ENCODE measurements at regions not wholly inside any gene's neighbourhood (a gene's known extent, or its start where the extent isn't known, plus 50 kb on each side); places are given as distances from the start of the nearest gene placed in this dataset.

DNA sequence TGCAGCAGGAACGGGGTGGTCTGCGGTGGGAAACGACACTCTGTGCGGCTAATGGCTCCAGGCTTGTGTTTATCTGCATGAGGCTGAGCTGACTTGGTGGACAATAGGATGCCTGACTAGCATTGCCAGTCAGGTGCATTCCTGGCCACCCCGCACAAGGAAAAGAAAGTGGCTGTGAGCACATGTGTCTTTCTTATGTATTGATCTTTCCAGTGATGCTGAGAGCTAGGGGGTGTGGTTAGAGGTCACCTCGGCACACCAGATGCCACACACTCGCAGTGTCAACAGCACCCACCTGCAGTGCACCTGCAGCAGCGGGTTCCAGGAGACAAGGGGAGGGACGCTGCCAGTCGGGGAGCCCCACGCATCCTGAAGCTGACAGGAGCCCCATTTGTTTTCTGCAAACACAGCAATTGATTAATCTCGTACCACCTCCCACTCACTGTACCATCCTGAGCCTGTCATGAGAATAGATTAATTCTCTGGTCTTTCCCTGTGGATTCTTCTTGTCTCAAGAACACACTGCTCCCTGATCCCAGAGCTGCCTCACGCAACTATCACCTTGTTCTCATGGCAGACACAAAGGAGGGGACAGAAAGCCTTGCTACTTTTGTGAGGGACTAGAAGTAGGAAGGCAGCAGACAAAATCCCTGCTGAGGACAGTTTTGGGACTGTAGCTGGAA is 251.7 kb upstream of the WWC1 start:
- no peak overlapping the region for H3K4me3 ChIP-seq (ENCODE audit: low read depth, low read length)

- no peak overlapping the region for H3K4me3 ChIP-seq (ENCODE audit: low read depth, low read length)
Measured at GRCh38 chr5:168041583-168041982, 249.9 kb upstream of the WWC1 start.

DNA sequence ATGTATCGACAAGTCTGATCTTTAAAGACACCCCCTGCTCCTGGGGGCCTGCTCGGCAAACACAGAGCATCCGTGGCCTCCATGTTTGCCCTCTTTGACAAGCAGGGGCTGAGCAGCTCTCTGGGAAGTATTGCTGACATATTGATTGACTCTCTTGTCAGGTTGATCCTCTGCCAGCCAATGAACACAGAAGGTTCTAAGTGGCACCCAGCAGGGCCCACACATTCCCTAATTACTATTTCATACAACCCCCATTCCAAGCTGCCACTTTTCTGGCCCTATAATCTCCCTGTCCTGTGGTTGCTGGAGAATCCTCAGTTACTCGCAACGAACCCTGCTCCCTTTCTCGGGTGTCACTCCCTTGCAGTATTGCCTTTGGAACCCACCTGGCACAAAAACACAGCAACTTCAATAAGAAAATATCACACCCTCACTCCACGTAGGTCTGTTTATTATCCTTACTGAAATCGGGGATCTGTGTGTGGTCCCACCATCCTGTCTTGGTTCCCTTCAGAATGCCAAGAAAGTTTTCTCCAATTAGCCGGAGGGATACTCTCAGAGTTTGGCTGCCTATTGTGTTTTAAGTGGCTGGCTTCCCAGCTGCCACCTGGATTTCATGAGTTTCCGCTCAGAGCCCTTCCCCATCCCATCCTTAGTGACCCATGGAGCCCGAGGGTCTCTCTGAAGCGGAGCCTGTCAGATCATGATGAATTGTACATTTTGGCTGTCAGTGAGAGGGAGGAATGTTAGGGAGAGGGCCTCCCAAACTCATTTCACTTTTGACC is 249.0 kb upstream of the WWC1 start:
- H3K4me3 ChIP-seq (ENCODE audit: low read depth, low read length) = no peak overlapping the region

DNA sequence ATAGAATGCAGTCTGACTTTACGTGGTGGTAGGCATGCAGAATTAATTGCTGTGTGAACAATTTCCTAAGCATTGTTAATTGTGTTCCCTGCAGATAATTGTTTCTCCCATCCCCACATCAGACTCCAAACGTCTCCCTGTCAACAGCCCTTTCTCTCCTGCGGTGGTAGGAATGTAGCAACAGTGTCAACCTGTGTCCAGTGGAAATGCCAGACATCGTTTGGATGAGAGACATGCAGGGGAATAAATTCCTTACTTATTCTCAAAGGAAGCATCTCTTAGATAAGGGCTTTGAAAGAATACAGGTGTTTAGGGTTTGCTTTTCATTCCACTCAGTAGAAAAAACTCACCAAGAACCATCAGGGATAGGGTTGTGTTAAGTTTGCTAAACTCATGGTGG is 245.3 kb upstream of the WWC1 start:
- H3K4me3 ChIP-seq (ENCODE audit: low read depth, low read length) = no peak overlapping the region

DNA sequence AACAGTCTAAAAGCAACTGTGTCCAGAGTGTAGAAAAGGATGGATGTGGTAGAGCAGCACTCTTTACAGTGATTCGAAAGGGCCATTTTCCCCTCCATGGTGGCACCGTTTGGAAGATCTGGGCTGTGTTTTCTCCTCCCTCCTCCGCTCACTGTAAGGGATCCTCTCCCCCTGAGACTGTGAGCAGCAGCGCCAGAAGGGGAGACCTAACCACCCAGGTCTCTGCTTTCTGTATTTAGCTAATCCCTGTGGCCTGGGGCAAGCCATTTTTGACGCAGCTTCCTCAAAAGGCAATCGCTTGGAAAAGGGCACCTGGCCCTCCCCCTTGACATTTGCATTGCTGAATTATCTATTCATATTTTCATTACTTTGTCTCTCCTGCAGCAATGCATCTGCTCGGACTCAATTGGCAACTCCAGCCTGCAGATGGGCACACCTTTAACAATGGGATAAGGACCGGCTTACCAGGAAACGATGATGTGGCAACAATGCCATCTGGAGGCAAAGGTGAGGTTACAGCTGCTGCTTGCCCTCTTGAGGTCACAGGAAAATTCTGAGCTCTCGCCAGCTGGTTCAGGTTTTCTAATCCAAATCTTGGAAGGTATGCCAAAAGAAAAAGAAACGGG is 244.3 kb upstream of the WWC1 start:
- H3K4me3 ChIP-seq (ENCODE audit: low read depth, low read length) = no peak overlapping the region

DNA sequence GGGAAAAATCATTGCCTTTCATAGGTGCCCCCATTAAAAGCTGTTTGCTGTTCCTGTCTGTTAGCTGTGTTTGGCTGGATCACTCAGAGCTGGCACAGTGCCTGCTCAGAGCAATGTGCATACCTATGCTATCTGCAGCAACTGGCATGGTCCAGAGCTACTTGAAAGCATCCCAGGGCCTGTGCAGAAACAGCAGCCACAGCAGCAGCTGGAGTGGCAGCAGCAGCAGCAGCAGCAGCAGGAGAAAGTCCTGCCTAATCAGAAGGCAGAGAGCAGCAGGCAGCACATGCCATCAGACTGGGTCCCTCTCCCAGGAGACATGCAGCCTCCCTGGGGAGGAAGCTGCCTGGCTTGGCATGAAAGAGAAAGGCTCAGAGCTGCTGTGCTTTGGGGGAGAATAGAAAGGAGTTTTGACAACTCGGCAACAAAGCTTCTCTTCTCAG is 243.8 kb upstream of the WWC1 start:
- H3K4me3 ChIP-seq (ENCODE audit: low read depth, low read length) = no peak overlapping the region

GRCh38 chr5:168048486-168048885 is 243.0 kb upstream of the WWC1 start:
- H3K4me3 ChIP-seq (ENCODE audit: low read depth, low read length) = no peak overlapping the region

DNA sequence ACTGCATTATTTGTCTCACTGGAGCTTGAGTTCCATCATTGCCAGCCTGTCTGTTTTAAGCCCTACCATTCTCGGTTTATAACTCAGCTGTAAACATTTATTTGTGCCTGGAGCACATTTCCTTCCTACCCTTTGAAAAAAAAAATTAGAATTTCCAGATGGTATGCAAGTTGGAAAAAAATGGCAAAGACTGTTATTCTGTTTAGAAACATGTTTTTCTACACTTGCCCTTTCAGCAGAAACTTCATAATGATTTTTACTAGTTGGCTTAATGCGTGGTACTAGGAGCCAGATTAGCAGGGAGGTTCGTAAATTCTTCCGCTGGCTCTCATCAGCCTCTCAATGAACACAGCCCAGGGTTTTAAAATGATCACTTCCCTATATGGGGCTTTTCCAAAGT is 238.8 kb upstream of the WWC1 start:
- H3K4me3 ChIP-seq (ENCODE audit: low read depth, low read length) = no peak overlapping the region

DNA sequence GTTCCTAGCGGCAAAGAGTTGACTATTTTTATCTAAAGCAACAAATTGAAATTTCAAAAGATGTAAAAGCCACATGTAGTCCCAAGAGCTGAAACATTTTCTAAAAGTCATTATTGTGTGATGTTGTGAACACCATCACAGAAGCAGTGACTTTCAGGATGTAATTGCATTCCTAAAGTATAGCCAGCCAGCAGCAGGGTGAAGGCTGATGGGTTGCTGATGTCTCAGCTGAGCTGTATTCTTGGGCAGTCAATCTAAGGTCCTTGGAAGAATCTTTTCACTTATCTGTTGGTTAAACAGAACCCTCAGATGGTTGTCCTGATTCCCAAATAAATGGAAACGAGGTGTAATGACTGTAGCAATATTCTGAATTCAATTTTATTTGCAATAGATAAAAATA is 237.4 kb upstream of the WWC1 start:
- no peak overlapping the region for H3K4me3 ChIP-seq (ENCODE audit: low read depth, low read length)

GRCh38 chr5:168055141-168055683 is 236.2 kb upstream of the WWC1 start:
- no peak overlapping the region for H3K4me3 ChIP-seq (ENCODE audit: low read depth, low read length)

DNA sequence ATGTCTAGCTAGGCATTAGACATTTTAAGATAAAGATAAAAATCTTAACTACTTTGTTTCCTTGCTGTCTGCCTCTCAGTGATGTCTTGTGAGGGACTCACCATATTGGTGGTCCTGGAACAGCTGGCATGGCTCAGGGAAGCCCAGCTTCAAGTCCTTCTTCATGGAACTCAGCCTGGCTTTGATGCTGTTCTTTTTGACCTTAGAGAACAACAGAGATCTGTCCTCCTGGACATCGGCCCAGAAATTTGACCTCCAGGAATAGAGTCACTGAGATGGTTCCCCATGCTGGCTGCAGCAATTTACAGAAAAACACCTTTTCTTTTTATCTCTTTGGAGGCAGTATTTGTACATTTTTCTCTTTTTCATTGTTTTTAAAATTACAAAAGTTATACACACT is 235.5 kb upstream of the WWC1 start:
- H3K4me3 ChIP-seq (ENCODE audit: low read depth, low read length) = no peak overlapping the region

DNA sequence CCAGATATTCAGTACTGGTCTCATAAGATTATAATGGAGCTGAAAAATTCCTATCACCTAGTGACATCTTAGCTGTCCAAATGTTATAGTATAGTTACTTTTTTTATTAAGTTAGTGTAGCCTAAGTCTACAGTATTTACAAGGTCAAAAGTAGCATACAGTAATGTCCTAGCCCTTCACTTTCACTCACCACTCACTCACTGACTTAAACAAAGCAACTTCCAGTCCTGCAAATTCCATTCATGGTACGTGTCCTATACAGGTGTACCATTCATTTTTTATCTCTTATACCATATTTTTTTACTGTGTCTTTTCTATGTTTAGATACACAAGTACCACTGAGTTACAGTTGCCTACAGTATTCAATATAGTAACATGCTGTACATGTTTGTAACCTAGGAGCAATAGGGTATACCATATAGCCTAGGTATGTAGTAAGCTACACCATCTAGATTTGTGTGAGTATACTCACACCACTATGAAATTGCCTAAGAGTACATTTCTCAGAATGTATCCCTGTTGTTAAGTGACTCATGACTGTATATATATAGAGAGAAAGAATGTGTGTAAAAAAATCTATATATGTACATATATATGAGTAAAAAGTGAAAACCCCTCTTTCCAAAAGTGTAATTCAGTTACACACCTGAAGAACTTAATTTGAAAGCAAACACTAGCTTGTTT is 234.8 kb upstream of the WWC1 start:
- no peak overlapping the region for H3K4me3 ChIP-seq (ENCODE audit: low read depth, low read length)

- no peak overlapping the region for H3K4me3 ChIP-seq (ENCODE audit: low read depth, low read length)
Measured at GRCh38 chr5:168057905-168058304, 233.5 kb upstream of the WWC1 start.

- no peak overlapping the region for H3K4me3 ChIP-seq (ENCODE audit: low read depth, low read length)
Measured at GRCh38 chr5:168059131-168059530, 232.3 kb upstream of the WWC1 start.

- no peak overlapping the region for H3K4me3 ChIP-seq (ENCODE audit: low read depth, low read length)
Measured at GRCh38 chr5:168062239-168062638, 229.2 kb upstream of the WWC1 start.

GRCh38 chr5:168064457-168064856 is 227.0 kb upstream of the WWC1 start:
- H3K4me3 ChIP-seq (ENCODE audit: low read depth, low read length) = no peak overlapping the region

DNA sequence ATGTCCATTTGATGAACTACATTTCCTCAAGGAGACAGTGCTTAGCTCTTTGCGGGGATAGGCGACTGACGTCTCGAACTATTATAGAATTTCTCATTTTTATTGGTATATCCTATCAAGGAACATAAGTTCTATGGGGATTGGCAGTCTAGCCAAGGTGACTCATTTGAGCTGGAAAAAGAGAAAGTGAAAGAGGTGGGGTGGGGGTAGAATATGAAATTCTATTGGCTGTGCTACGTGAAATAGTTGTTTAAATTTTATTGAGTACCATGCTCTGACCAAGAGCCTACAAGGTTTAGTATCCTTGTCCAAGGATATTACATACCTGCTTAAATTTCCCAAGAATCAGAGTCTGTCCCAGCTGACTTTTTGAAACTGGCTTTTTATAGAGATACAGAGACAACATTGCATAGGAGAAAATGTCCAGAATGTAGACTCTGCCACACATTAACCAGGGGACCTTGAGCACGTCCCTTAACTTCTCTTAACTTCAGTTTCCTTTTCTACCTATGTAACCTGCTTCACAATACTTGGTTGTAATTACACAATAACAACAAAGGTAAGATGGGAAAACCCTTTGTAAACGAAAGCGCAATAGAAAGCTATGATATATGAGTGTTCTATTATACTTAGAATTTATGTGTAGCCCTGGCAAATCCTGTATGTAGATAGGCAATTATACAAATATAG is 226.4 kb upstream of the WWC1 start:
- no peak overlapping the region for H3K4me3 ChIP-seq (ENCODE audit: low read depth, low read length)

DNA sequence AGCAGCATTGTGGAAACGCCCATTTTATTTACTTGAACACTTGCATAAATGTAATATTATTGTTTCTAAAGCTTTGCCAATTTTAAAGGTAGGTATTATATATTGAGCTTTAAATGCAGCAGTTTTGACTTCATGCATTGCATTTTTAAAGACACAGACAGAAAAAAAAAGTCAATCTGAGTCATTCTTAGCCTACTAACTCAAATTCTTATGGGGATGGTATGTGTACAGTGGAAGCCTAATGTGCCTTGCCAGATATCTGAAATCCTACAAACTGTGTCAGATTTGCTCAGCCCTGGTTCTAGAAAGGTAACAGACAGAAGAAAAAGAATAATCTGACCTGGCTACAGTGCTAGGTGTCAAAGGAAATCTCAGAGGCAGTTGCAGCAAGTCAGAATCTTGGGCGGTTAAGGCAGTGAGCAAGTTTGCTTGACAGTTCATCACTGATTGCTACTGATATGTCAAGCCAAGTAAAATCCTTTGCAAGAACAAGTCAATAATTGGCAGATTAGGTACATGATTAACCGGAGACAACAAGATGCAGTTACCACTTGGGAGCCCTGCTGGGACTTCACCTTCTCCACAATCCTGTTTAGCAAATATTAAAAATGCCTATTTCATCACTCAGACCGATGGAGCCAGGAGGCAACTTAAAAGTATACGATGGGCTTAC is 224.8 kb upstream of the WWC1 start:
- no peak overlapping the region for H3K4me3 ChIP-seq (ENCODE audit: low read depth, low read length)

GRCh38 chr5:168070761-168071160 is 220.7 kb upstream of the WWC1 start:
- H3K4me3 ChIP-seq (ENCODE audit: low read depth, low read length) = no peak overlapping the region

- H3K4me3 ChIP-seq (ENCODE audit: low read depth, low read length) = no peak overlapping the region
Measured at GRCh38 chr5:168072665-168073064, 218.8 kb upstream of the WWC1 start.

All from iPS-11a (cell line).